ENCODE measurements at regions not wholly inside any gene's neighbourhood (a gene's known extent, or its start where the extent isn't known, plus 50 kb on each side); places are given as distances from the start of the nearest gene placed in this dataset.

DNA sequence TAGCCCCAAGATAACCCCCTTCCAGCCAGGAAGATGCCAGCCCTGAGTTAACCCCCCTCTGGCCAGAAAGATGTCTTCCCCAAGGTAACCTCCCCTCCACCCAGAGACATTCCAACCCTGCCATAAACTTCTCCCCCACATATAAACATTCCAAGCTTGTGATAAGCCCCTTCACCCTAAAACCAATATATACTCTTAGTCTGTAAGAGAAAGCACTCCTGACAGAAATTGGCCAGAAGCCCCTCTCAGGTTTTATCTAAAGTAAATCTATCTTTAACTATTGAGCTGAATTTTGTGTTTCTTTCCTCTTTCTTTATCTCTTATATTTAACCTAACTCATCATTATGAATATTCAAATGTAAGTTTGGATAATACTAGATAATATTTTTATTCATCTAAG is 1775.8 kb upstream of the MIR17HG start:
- TF ChIP-seq CTCF (conservative IDR thresholded peaks at IDR 0.05; ENCODE audit: low read depth, low read length) (no peak), EZH2 (IDR thresholded peaks at IDR 0.05; ENCODE audit: borderline replicate concordance, low read depth, low read length, poor library complexity, severe bottlenecking) (no peak)

Data from A673 (cell line).